GM23338 (cell line): ENCODE measurements at regions not wholly inside any gene's neighbourhood (a gene's known extent, or its start where the extent isn't known, plus 50 kb on each side); places are given as distances from the start of the nearest gene placed in this dataset.

Experiments
- ATAC-seq: fragments of 200-7000 bp; cut with Tn5 transposase; 3 replicates; pipeline ENCODE4 v1.9.1; 2020
- DNase-seq: peaks from one replicate; pipeline ENCODE4 v3.0.0-alpha.2; 2015; ENCODE audit warnings: low spot score
- H2AFZ ChIP-seq: fragments of 200-600 bp; sonication (generic); 2 replicates; pipeline ENCODE4 v1.8.0; 2016; ENCODE audit warnings: antibody characterized with exemption, mild to moderate bottlenecking, moderate library complexity
- H3F3A ChIP-seq: fragments of 200-600 bp; sonication (generic); replicated peaks from 2 replicates; pipeline ENCODE4 v1.8.0; 2017; ENCODE audit warnings: antibody characterized with exemption, mixed run types, low read depth
- H3K27ac ChIP-seq: fragments of 200-600 bp; sonication (generic); 2 replicates; pipeline ENCODE4 v1.6.1; 2016; ENCODE audit warnings: low read depth
- H3K27me3 ChIP-seq: fragments of 200-600 bp; sonication (generic); 2 replicates; pipeline ENCODE4 v1.8.0; 2016; ENCODE audit warnings: mild to moderate bottlenecking, mixed run types, moderate library complexity; ENCODE audit not compliant: insufficient read depth
- H3K36me3 ChIP-seq: fragments of 200-600 bp; sonication (generic); 2 replicates; pipeline ENCODE4 v1.8.0; 2016; ENCODE audit warnings: mild to moderate bottlenecking; ENCODE audit not compliant: insufficient read depth
- H3K4me1 ChIP-seq: fragments of 200-600 bp; sonication (generic); 2 replicates; pipeline ENCODE4 v1.8.0; 2016; ENCODE audit warnings: mild to moderate bottlenecking, moderate library complexity; ENCODE audit not compliant: insufficient read depth
- H3K4me2 ChIP-seq: fragments of 200-600 bp; sonication (generic); 2 replicates; pipeline ENCODE4 v1.7.1; 2017; ENCODE audit warnings: mixed run types
- H3K4me3 ChIP-seq: fragments of 200-600 bp; sonication (generic); 2 replicates; pipeline ENCODE4 v1.6.1; 2016; ENCODE audit warnings: mixed run types
- H3K79me2 ChIP-seq: fragments of 200-600 bp; sonication (generic); replicated peaks from 2 replicates; pipeline ENCODE4 v1.8.0; 2017; ENCODE audit warnings: mild to moderate bottlenecking; ENCODE audit not compliant: insufficient read depth
- H3K9me2 ChIP-seq: fragments of 200-600 bp; sonication (generic); 2 replicates; pipeline ENCODE4 v1.8.0; 2017; ENCODE audit not compliant: insufficient read depth
- H4K20me1 ChIP-seq: fragments of 200-600 bp; sonication (generic); replicated peaks from 2 replicates; pipeline ENCODE4 v1.8.0; 2017; ENCODE audit warnings: mild to moderate bottlenecking; ENCODE audit not compliant: insufficient read depth
- H3K27ac Mint-ChIP-seq: 2 replicates; pipeline ENCODE4 v1.8.0; 2020; ENCODE audit warnings: inconsistent platforms, mild to moderate bottlenecking, moderate library complexity, mixed read lengths
- H3K27me3 Mint-ChIP-seq: 3 replicates; pipeline ENCODE4 v1.8.0; 2022; ENCODE audit warnings: low read depth, mild to moderate bottlenecking, moderate library complexity, mixed read lengths, inconsistent platforms; ENCODE audit not compliant: insufficient read depth, poor library complexity
- H3K36me3 Mint-ChIP-seq: 3 replicates; pipeline ENCODE4 v1.8.0; 2021; ENCODE audit warnings: low read depth, mild to moderate bottlenecking, inconsistent platforms, moderate library complexity, mixed read lengths
- H3K4me1 Mint-ChIP-seq: 3 replicates; pipeline ENCODE4 v1.8.0; 2020; ENCODE audit warnings: mild to moderate bottlenecking, inconsistent platforms, mixed read lengths
- H3K4me3 Mint-ChIP-seq: 3 replicates; pipeline ENCODE4 v1.8.0; 2021; ENCODE audit warnings: moderate library complexity, mild to moderate bottlenecking, inconsistent platforms, mixed read lengths
- H3K9me3 Mint-ChIP-seq: 3 replicates; pipeline ENCODE4 v1.8.0; 2020; ENCODE audit warnings: moderate library complexity, mild to moderate bottlenecking, inconsistent platforms, mixed read lengths
- CREB1 ChIP-seq: fragments of 250-450 bp; sonication (Bioruptor Pico); IDR thresholded peaks from 2 replicates; pipeline ENCODE4 v1.5.0; 2020; ENCODE audit warnings: low read depth, mild to moderate bottlenecking, moderate library complexity
- JUNB ChIP-seq: IDR thresholded peaks from one replicate; pipeline ENCODE4 v1.6.1; 2016; ENCODE audit warnings: antibody characterized with exemption; ENCODE audit not compliant: unreplicated experiment
- POLR2AphosphoS5 ChIP-seq: IDR thresholded peaks from 2 replicates; pipeline ENCODE4 v1.6.1; 2016; ENCODE audit warnings: antibody characterized with exemption, low read depth
- STAT1 ChIP-seq: IDR thresholded peaks from one replicate; pipeline ENCODE4 v1.6.1; 2016; ENCODE audit warnings: antibody characterized with exemption; ENCODE audit not compliant: unreplicated experiment
- ZNF114 ChIP-seq: fragments of 250-450 bp; sonication (Bioruptor Pico); IDR thresholded peaks from 2 replicates; pipeline ENCODE4 v1.5.0; 2020; ENCODE audit warnings: mild to moderate bottlenecking, moderate library complexity
- ZNF331 ChIP-seq: fragments of 250-450 bp; sonication (Bioruptor Pico); IDR thresholded peaks from 2 replicates; pipeline ENCODE4 v1.5.0; 2020; ENCODE audit warnings: low read depth, mild to moderate bottlenecking, moderate library complexity
- ZNF462 ChIP-seq: fragments of 250-450 bp; sonication (Bioruptor Pico); IDR thresholded peaks from 2 replicates; pipeline ENCODE4 v1.5.0; 2020; ENCODE audit warnings: mild to moderate bottlenecking, moderate library complexity
- TF ChIP-seq, protein P1 (sequence below), 2 experiments: fragments of 200-600 bp in 1 of 2; sonication (generic) in 1 of 2; conservative IDR thresholded peaks; 2 replicates each; pipeline versions ENCODE4 v1.5.1 to v1.6.1; 2016 to 2017; ENCODE audit warnings: antibody characterized with exemption in 2 of 2, low read depth in 2 of 2, mild to moderate bottlenecking in 2 of 2, moderate library complexity in 1 of 2
- TF ChIP-seq, protein P2 (sequence below): IDR thresholded peaks from one replicate; pipeline ENCODE4 v1.6.1; 2018; ENCODE audit warnings: antibody characterized with exemption; ENCODE audit not compliant: unreplicated experiment
- TF ChIP-seq, protein P3 (sequence below): IDR thresholded peaks from 2 replicates; pipeline ENCODE4 v1.6.1; 2016; ENCODE audit warnings: antibody characterized with exemption

DNA sequence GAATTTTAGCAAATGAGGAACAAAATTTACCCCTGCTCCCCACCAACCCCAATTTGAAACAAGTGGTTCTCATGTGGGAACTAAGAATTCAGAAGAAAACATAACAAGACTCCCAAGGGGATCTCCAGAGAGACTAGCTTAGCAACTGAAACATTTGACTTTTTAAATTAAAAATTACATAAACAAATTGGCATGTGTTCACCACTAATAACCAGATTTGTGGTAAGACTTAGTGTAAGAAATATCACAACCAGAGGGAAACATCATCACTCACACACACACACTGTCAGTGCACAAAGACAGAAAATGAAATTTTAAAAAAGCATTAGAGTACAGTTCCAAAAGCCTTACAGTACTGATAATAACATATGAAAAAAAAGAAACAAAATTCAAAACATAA lies 348.8 kb downstream of the CGGBP1 start:
- no peak overlapping the region for H2AFZ ChIP-seq
- no peak for TF ChIP-seq ZNF462
- TF ChIP-seq ZNF114 (CRISPR knock-in tag): no peak
- Mint-ChIP-seq H3K9me3 (peaks cover 23% of the 10 kb centered on the region), H3K36me3 (peaks cover 20% of the 10 kb centered on the region), H3K4me1 (no peaks in the 10 kb centered on the region), H3K27me3 (no peaks in the 10 kb centered on the region), H3K4me3 (no peak overlapping the region), H3K27ac (no peak overlapping the region)
- no peaks in the 10 kb centered on the region for H4K20me1 ChIP-seq
- DNase-seq (no peak), ATAC-seq (no peak)
- H3K9me2 ChIP-seq: peaks cover 11% of the 10 kb centered on the region; the same call in 1 of the 2 replicates
- H3F3A ChIP-seq: no peaks in the 10 kb centered on the region
- H3K79me2 ChIP-seq: no peaks in the 10 kb centered on the region
- no peak overlapping the region for H3K4me3 ChIP-seq
- H3K36me3 ChIP-seq: no peaks in the 10 kb centered on the region
- no peak overlapping the region for H3K27ac ChIP-seq
- no peaks in the 10 kb centered on the region for H3K27me3 ChIP-seq
- H3K4me2 ChIP-seq: no peak overlapping the region
- no peaks in the 10 kb centered on the region for H3K4me1 ChIP-seq

DNA sequence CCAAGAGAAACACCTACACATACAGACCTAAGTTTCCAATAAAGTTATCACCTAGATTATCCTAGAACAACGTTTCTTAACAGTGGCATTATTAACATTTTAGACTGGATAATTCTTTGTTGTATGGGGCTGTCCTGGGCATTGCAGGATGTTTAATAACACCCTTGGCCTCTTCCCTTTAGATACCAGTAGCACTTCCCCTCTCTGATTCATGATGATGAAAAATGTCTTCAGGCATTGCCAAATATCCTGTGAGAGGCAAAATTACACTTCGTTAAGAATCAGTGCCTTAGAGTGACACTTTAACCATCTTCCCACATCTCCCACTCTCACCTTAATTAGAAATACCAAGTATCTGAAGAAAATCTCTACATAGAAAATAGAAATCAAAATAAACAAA lies 352.6 kb downstream of the CGGBP1 start:
- Histone ChIP-seq H4K20me1 (no peaks in the 10 kb centered on the region), H3K9me2 (peaks cover 11% of the 10 kb centered on the region; the same call in 1 of the 2 replicates), H3K4me3 (no peak overlapping the region), H3K27ac (no peak overlapping the region), H3K27me3 (no peaks in the 10 kb centered on the region), H3K79me2 (no peaks in the 10 kb centered on the region), H3K36me3 (no peaks in the 10 kb centered on the region), H2AFZ (no peak overlapping the region), H3K4me2 (no peak overlapping the region), H3K4me1 (no peaks in the 10 kb centered on the region), H3F3A (no peaks in the 10 kb centered on the region)
- Mint-ChIP-seq H3K27ac (no peak overlapping the region), H3K27me3 (no peaks in the 10 kb centered on the region), H3K4me1 (no peaks in the 10 kb centered on the region), H3K9me3 (peaks cover 26% of the 10 kb centered on the region), H3K36me3 (peaks cover 20% of the 10 kb centered on the region), H3K4me3 (no peak overlapping the region)
- ATAC-seq (no peak), DNase-seq (no peak)
- TF ChIP-seq, protein P1, sequence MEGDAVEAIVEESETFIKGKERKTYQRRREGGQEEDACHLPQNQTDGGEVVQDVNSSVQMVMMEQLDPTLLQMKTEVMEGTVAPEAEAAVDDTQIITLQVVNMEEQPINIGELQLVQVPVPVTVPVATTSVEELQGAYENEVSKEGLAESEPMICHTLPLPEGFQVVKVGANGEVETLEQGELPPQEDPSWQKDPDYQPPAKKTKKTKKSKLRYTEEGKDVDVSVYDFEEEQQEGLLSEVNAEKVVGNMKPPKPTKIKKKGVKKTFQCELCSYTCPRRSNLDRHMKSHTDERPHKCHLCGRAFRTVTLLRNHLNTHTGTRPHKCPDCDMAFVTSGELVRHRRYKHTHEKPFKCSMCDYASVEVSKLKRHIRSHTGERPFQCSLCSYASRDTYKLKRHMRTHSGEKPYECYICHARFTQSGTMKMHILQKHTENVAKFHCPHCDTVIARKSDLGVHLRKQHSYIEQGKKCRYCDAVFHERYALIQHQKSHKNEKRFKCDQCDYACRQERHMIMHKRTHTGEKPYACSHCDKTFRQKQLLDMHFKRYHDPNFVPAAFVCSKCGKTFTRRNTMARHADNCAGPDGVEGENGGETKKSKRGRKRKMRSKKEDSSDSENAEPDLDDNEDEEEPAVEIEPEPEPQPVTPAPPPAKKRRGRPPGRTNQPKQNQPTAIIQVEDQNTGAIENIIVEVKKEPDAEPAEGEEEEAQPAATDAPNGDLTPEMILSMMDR (conservative IDR thresholded peaks at IDR 0.05; ENCODE audit: low read depth in 2 of 2): no peak
- TF ChIP-seq CREB1 (CRISPR knock-in tag) (no peak), ZNF331 (no peak), JUNB (no peak), POLR2AphosphoS5 (no peak), STAT1 (no peak)
- TF ChIP-seq, protein P2, sequence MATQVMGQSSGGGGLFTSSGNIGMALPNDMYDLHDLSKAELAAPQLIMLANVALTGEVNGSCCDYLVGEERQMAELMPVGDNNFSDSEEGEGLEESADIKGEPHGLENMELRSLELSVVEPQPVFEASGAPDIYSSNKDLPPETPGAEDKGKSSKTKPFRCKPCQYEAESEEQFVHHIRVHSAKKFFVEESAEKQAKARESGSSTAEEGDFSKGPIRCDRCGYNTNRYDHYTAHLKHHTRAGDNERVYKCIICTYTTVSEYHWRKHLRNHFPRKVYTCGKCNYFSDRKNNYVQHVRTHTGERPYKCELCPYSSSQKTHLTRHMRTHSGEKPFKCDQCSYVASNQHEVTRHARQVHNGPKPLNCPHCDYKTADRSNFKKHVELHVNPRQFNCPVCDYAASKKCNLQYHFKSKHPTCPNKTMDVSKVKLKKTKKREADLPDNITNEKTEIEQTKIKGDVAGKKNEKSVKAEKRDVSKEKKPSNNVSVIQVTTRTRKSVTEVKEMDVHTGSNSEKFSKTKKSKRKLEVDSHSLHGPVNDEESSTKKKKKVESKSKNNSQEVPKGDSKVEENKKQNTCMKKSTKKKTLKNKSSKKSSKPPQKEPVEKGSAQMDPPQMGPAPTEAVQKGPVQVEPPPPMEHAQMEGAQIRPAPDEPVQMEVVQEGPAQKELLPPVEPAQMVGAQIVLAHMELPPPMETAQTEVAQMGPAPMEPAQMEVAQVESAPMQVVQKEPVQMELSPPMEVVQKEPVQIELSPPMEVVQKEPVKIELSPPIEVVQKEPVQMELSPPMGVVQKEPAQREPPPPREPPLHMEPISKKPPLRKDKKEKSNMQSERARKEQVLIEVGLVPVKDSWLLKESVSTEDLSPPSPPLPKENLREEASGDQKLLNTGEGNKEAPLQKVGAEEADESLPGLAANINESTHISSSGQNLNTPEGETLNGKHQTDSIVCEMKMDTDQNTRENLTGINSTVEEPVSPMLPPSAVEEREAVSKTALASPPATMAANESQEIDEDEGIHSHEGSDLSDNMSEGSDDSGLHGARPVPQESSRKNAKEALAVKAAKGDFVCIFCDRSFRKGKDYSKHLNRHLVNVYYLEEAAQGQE: no peak
- TF ChIP-seq, protein P3, sequence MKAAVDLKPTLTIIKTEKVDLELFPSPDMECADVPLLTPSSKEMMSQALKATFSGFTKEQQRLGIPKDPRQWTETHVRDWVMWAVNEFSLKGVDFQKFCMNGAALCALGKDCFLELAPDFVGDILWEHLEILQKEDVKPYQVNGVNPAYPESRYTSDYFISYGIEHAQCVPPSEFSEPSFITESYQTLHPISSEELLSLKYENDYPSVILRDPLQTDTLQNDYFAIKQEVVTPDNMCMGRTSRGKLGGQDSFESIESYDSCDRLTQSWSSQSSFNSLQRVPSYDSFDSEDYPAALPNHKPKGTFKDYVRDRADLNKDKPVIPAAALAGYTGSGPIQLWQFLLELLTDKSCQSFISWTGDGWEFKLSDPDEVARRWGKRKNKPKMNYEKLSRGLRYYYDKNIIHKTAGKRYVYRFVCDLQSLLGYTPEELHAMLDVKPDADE: no peak
